Keratinocyte (primary cell): ENCODE measurements at regions not wholly inside any gene's neighbourhood (a gene's known extent, or its start where the extent isn't known, plus 50 kb on each side); places are given as distances from the start of the nearest gene placed in this dataset.

Experiments used
- DNase-seq: peaks from one replicate; pipeline ENCODE4 v3.0.0-alpha.2; 2011; ENCODE audit warnings: low read depth, missing footprints, low spot score
- FAIRE-seq: peaks from 2 replicates; lab custom pipeline; 2011; peaks lifted over from hg19 to GRCh38; lab: Jason Lieb, UNC
- H2AFZ ChIP-seq: 2 replicates; pipeline ENCODE4 v1.6.0; 2012; ENCODE audit warnings: low read length, control low read depth, inconsistent platforms; ENCODE audit not compliant: control insufficient read depth
- H3K27ac ChIP-seq: 2 replicates; pipeline ENCODE4 v1.5.1; 2011; ENCODE audit warnings: low read length; ENCODE audit not compliant: control insufficient read depth, insufficient read depth
- H3K27me3 ChIP-seq: 3 replicates; pipeline ENCODE4 v1.6.0; 2011; ENCODE audit warnings: low read length; ENCODE audit not compliant: control insufficient read depth, insufficient read depth; ENCODE audit errors: extremely low read depth
- H3K36me3 ChIP-seq, 2 experiments: 2 replicates in 1 of 2; 3 replicates in 1 of 2; pipeline ENCODE4 v1.5.1; 2011; ENCODE audit warnings: low read length in 2 of 2, mild to moderate bottlenecking in 1 of 2; ENCODE audit not compliant: control insufficient read depth in 2 of 2, insufficient read depth in 2 of 2; ENCODE audit errors: extremely low read depth in 1 of 2
- H3K4me1 ChIP-seq: 3 replicates; pipeline ENCODE4 v1.5.1; 2011; ENCODE audit warnings: low read length; ENCODE audit not compliant: control insufficient read depth, insufficient read depth; ENCODE audit errors: extremely low read depth
- H3K4me2 ChIP-seq: 3 replicates; pipeline ENCODE4 v1.6.0; 2011; ENCODE audit warnings: low read depth, low read length; ENCODE audit not compliant: control insufficient read depth, insufficient read depth; ENCODE audit errors: extremely low read depth
- H3K4me3 ChIP-seq, 3 experiments: fragments of 200-600 bp in 1 of 3; sonication (generic) in 1 of 3; 2 replicates in 2 of 3; 3 replicates in 1 of 3; pipeline ENCODE4 v1.5.1; 2011 to 2016; ENCODE audit warnings: low read length in 3 of 3, mild to moderate bottlenecking in 3 of 3, control low read depth in 2 of 3, inconsistent platforms in 1 of 3, low read depth in 1 of 3, mixed read lengths in 1 of 3, mixed run types in 1 of 3, moderate library complexity in 1 of 3; ENCODE audit not compliant: control insufficient read depth in 2 of 3, insufficient read depth in 2 of 3; ENCODE audit errors: extremely low read depth in 1 of 3
- H3K79me2 ChIP-seq: 2 replicates; pipeline ENCODE4 v1.6.0; 2012; ENCODE audit warnings: low read length; ENCODE audit not compliant: control insufficient read depth, insufficient read depth
- H3K9ac ChIP-seq: 3 replicates; pipeline ENCODE4 v1.6.0; 2011; ENCODE audit warnings: low read length; ENCODE audit not compliant: control insufficient read depth, insufficient read depth; ENCODE audit errors: extremely low read depth
- H3K9me1 ChIP-seq: 3 replicates; pipeline ENCODE4 v1.6.0; 2011; ENCODE audit warnings: low read length; ENCODE audit not compliant: control insufficient read depth, insufficient read depth; ENCODE audit errors: extremely low read depth
- H3K9me3 ChIP-seq: 2 replicates; pipeline ENCODE4 v1.5.1; 2012; ENCODE audit warnings: low read depth, low read length; ENCODE audit not compliant: control insufficient read depth
- H4K20me1 ChIP-seq: 3 replicates; pipeline ENCODE4 v1.6.0; 2011; ENCODE audit warnings: low read length; ENCODE audit not compliant: control insufficient read depth, insufficient read depth; ENCODE audit errors: extremely low read depth
- CTCF ChIP-seq, 3 experiments: IDR thresholded peaks in 1 of 3; conservative IDR thresholded peaks in 1 of 3; optimal IDR thresholded peaks in 1 of 3; 2 replicates in 2 of 3; 3 replicates in 1 of 3; pipeline versions ENCODE3 to v1.5.1; 2011; ENCODE audit warnings: low read length in 3 of 3, mild to moderate bottlenecking in 3 of 3, moderate library complexity in 2 of 3, control low read depth in 1 of 3, inconsistent platforms in 1 of 3; ENCODE audit not compliant: insufficient read depth in 2 of 3; ENCODE audit errors: extremely low read depth in 1 of 3
- EZH2 ChIP-seq: IDR thresholded peaks from one replicate; pipeline ENCODE4 v1.6.1; 2012; ENCODE audit warnings: inconsistent platforms, mild to moderate bottlenecking, low read length, moderate library complexity
- dilution Hi-C: fragments of 300-500 bp; cut with MboI; formaldehyde crosslinking; loops from one replicate; pipeline ENCODE4 v1.7.0; 2020; ENCODE audit warnings: low sequenced_read_pairs; ENCODE audit not compliant: extremely low pct_ligation_motif_present

- Histone ChIP-seq H3K79me2 (no peaks in the 10 kb centered on the region), H3K27me3 (no peaks in the 10 kb centered on the region), H2AFZ (no peak overlapping the region), H3K9me3 (no peaks in the 10 kb centered on the region), H3K4me1 (no peaks in the 10 kb centered on the region), H3K36me3 (no peaks in the 10 kb centered on the region), H3K9me1 (no peaks in the 10 kb centered on the region), H3K27ac (no peak overlapping the region), H4K20me1 (no peaks in the 10 kb centered on the region), H3K4me2 (no peak overlapping the region), H3K4me3 (no peak overlapping the region), H3K9ac (no peak overlapping the region)
- no peak for FAIRE-seq
- dilution Hi-C loops, result no loop called here
- DNase-seq, result no peak
- TF ChIP-seq CTCF (optimal IDR thresholded peaks at IDR 0.05 in 1 of 3, IDR thresholded peaks at IDR 0.05 in 1 of 3, conservative IDR thresholded peaks at IDR 0.05 in 1 of 3; ENCODE audit: extremely low read depth in 1 of 3, insufficient read depth in 2 of 3, low read length in 3 of 3) (no peak), EZH2 (no peak)
Measured at GRCh38 chr13:28548872-28549271, 53.9 kb upstream of the FLT1 start.

- Histone ChIP-seq H3K4me3 (no peak overlapping the region), H3K79me2 (no peaks in the 10 kb centered on the region), H4K20me1 (no peaks in the 10 kb centered on the region), H3K27ac (no peak overlapping the region), H2AFZ (no peak overlapping the region), H3K4me2 (no peak overlapping the region), H3K9ac (no peak overlapping the region), H3K9me1 (no peaks in the 10 kb centered on the region), H3K4me1 (no peaks in the 10 kb centered on the region), H3K9me3 (no peaks in the 10 kb centered on the region), H3K27me3 (no peaks in the 10 kb centered on the region), H3K36me3 (no peaks in the 10 kb centered on the region)
- FAIRE-seq (no peak), DNase-seq (no peak)
- TF ChIP-seq CTCF (optimal IDR thresholded peaks at IDR 0.05 in 1 of 3, IDR thresholded peaks at IDR 0.05 in 1 of 3, conservative IDR thresholded peaks at IDR 0.05 in 1 of 3; ENCODE audit: extremely low read depth in 1 of 3, insufficient read depth in 2 of 3, low read length in 3 of 3), result no peak
- TF ChIP-seq EZH2, result no peak
- dilution Hi-C loops, result no loop called here
Measured at GRCh38 chr13:28548468-28548867, 53.5 kb upstream of the FLT1 start.
